ENCODE measurements at regions not wholly inside any gene's neighbourhood (a gene's known extent, or its start where the extent isn't known, plus 50 kb on each side); places are given as distances from the start of the nearest gene placed in this dataset.

DNA sequence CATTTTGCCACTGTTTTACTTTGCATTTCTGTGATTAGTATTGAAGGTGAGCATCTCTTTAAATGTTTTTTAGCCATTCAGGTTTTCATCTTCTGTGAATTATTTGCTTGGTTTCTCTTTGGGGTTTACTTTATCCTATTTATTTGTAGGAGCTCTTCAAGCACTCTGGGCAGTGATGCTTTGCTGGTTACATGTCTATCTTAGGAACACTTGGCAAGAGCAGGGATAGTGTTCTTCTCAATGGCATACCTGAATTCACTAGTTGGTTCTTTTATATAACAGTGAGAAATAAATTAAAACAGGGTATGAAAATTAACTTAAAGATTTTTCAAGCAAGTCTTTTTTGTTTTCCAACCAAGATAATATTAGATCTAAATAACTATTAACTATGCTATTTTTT, 119.7 kb upstream of the BACH2 start:
- no peaks in the 10 kb centered on the region for H3K9me3 Mint-ChIP-seq (ENCODE audit: insufficient read depth)

DNA sequence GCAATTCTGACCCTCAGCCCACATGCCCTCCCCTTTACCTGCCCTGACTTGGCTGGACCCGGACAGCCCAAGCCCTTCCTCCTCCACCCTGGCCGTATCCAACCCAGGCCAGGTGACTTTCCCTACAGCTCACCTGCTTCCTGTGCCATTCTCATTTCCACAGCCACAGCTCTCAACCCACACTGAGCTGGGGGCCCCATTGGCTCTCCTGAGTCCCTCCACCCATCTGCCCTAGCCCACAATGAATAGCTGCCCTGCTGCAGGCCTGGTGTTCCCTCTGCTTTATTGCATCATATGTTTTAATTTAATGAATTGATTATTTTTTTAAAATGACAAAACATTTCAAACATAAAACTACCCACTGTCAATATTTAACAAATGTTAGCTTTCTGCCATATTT, 118.5 kb upstream of the BACH2 start:
- TF ChIP-seq EZH2 (IDR thresholded peaks at IDR 0.05; ENCODE audit: borderline replicate concordance, insufficient read depth, low read depth, low read length, poor library complexity, severe bottlenecking), result no peak
- TF ChIP-seq, protein P1, sequence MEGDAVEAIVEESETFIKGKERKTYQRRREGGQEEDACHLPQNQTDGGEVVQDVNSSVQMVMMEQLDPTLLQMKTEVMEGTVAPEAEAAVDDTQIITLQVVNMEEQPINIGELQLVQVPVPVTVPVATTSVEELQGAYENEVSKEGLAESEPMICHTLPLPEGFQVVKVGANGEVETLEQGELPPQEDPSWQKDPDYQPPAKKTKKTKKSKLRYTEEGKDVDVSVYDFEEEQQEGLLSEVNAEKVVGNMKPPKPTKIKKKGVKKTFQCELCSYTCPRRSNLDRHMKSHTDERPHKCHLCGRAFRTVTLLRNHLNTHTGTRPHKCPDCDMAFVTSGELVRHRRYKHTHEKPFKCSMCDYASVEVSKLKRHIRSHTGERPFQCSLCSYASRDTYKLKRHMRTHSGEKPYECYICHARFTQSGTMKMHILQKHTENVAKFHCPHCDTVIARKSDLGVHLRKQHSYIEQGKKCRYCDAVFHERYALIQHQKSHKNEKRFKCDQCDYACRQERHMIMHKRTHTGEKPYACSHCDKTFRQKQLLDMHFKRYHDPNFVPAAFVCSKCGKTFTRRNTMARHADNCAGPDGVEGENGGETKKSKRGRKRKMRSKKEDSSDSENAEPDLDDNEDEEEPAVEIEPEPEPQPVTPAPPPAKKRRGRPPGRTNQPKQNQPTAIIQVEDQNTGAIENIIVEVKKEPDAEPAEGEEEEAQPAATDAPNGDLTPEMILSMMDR (IDR thresholded peaks at IDR 0.05), result no peak
- DNase-seq (no peak), ATAC-seq (ENCODE audit: low read depth) (no peak)
- Histone ChIP-seq H3K27ac (ENCODE audit: low read length in 2 of 2) (no peak overlapping the region), H3K4me2 (replicated peaks; ENCODE audit: low read depth, low read length, poor library complexity, severe bottlenecking) (no peak overlapping the region), H3K79me2 (ENCODE audit: control insufficient read depth, insufficient read depth, low read length) (no peaks in the 10 kb centered on the region), H2AFZ (ENCODE audit: insufficient read depth, low read depth, low read length, poor library complexity, severe bottlenecking) (no peak overlapping the region), H3K9ac (ENCODE audit: low read length) (no peak overlapping the region), H3K4me1 (ENCODE audit: control insufficient read depth in 2 of 2, insufficient read depth in 2 of 2, low read length in 2 of 2) (peaks cover 11 to 26% of the 10 kb centered on the region in 2 donors), H3K36me3 (replicated peaks in 1 of 2; ENCODE audit: control extremely low read depth in 1 of 2, control insufficient read depth in 1 of 2, extremely low read depth in 1 of 2, insufficient read depth in 2 of 2, low read length in 1 of 2) (no peaks in the 10 kb centered on the region), H3K27me3 (replicated peaks in 1 of 4; ENCODE audit: control extremely low read depth in 1 of 4, control insufficient read depth in 3 of 4, insufficient read depth in 4 of 4, low read length in 3 of 4) (no peaks in the 10 kb centered on the region), H3K9me3 (ENCODE audit: control extremely low read depth in 1 of 3, control insufficient read depth in 2 of 3, insufficient read depth in 1 of 3, low read length in 2 of 3) (no peaks in the 10 kb centered on the region), H3K4me3 (ENCODE audit: control extremely low read depth in 1 of 5, extremely low read depth in 1 of 5, insufficient read depth in 1 of 5, low read depth in 2 of 5, low read length in 4 of 5) (no peak overlapping the region), H4K20me1 (ENCODE audit: control insufficient read depth, insufficient read depth, low read length, poor library complexity, severe bottlenecking) (no peaks in the 10 kb centered on the region)
- intact Hi-C loops (cut with micrococcal nuclease), result no loop called here
- H3K4me3 Mint-ChIP-seq, result no peak overlapping the region
- no peaks in the 10 kb centered on the region for H3K9me3 Mint-ChIP-seq (ENCODE audit: insufficient read depth)
- peaks cover 21% of the 10 kb centered on the region for H3K4me1 Mint-ChIP-seq
- ChIA-PET POLR2A (no interaction called here), CTCF (interaction anchor here (0.7 to 1.3 kb wide), 2 partner anchors 62 to 121 kb away, joined by 3 read pairs; no protein-coding TSS in a partner anchor)
- no peak overlapping the region for H3K27ac Mint-ChIP-seq
- WGBS (ENCODE audit: insufficient coverage), result 83% methylated on average over 2 of the region's 2 CpGs
- no peaks in the 10 kb centered on the region for H3K27me3 Mint-ChIP-seq

More for the DNA sequence above, 119.7 kb upstream of the BACH2 start:
- no peaks in the 10 kb centered on the region for H3K27me3 ChIP-seq (replicated peaks in 1 of 4; ENCODE audit: control extremely low read depth in 1 of 4, control insufficient read depth in 3 of 4, insufficient read depth in 4 of 4, low read length in 3 of 4)
- Mint-ChIP-seq H3K27me3 (no peaks in the 10 kb centered on the region), H3K4me3 (no peak overlapping the region), H3K4me1 (peaks cover 15% of the 10 kb centered on the region), H3K27ac (no peak overlapping the region)
- no peak overlapping the region for H3K4me2 ChIP-seq (replicated peaks; ENCODE audit: low read depth, low read length, poor library complexity, severe bottlenecking)
- H3K9ac ChIP-seq (ENCODE audit: low read length), result no peak overlapping the region
- H4K20me1 ChIP-seq (ENCODE audit: control insufficient read depth, insufficient read depth, low read length, poor library complexity, severe bottlenecking), result no peaks in the 10 kb centered on the region
- H3K4me1 ChIP-seq (ENCODE audit: control insufficient read depth in 2 of 2, insufficient read depth in 2 of 2, low read length in 2 of 2), result peaks cover 11 to 23% of the 10 kb centered on the region in 2 donors
- no peak overlapping the region for H2AFZ ChIP-seq (ENCODE audit: insufficient read depth, low read depth, low read length, poor library complexity, severe bottlenecking)
- intact Hi-C loops (cut with micrococcal nuclease), result no loop called here
- H3K4me3 ChIP-seq (ENCODE audit: control extremely low read depth in 1 of 5, extremely low read depth in 1 of 5, insufficient read depth in 1 of 5, low read depth in 2 of 5, low read length in 4 of 5), result no peak overlapping the region
- H3K9me3 ChIP-seq (ENCODE audit: control extremely low read depth in 1 of 3, control insufficient read depth in 2 of 3, insufficient read depth in 1 of 3, low read length in 2 of 3), result no peaks in the 10 kb centered on the region
- ATAC-seq (ENCODE audit: low read depth) (no peak), DNase-seq (no peak)
- CTCF ChIA-PET, result no interaction called here
- no peaks in the 10 kb centered on the region for H3K36me3 ChIP-seq (replicated peaks in 1 of 2; ENCODE audit: control extremely low read depth in 1 of 2, control insufficient read depth in 1 of 2, extremely low read depth in 1 of 2, insufficient read depth in 2 of 2, low read length in 1 of 2)
- TF ChIP-seq EZH2 (IDR thresholded peaks at IDR 0.05; ENCODE audit: borderline replicate concordance, insufficient read depth, low read depth, low read length, poor library complexity, severe bottlenecking), result no peak
- TF ChIP-seq, protein P1 (IDR thresholded peaks at IDR 0.05), result no peak
- H3K27ac ChIP-seq (ENCODE audit: low read length in 2 of 2), result no peak overlapping the region
- no peaks in the 10 kb centered on the region for H3K79me2 ChIP-seq (ENCODE audit: control insufficient read depth, insufficient read depth, low read length)
- POLR2A ChIA-PET, result no interaction called here

Measured in B cell (primary cell).